ENCODE measurements at regions not wholly inside any gene's neighbourhood (a gene's known extent, or its start where the extent isn't known, plus 50 kb on each side); places are given as distances from the start of the nearest gene placed in this dataset.

DNA sequence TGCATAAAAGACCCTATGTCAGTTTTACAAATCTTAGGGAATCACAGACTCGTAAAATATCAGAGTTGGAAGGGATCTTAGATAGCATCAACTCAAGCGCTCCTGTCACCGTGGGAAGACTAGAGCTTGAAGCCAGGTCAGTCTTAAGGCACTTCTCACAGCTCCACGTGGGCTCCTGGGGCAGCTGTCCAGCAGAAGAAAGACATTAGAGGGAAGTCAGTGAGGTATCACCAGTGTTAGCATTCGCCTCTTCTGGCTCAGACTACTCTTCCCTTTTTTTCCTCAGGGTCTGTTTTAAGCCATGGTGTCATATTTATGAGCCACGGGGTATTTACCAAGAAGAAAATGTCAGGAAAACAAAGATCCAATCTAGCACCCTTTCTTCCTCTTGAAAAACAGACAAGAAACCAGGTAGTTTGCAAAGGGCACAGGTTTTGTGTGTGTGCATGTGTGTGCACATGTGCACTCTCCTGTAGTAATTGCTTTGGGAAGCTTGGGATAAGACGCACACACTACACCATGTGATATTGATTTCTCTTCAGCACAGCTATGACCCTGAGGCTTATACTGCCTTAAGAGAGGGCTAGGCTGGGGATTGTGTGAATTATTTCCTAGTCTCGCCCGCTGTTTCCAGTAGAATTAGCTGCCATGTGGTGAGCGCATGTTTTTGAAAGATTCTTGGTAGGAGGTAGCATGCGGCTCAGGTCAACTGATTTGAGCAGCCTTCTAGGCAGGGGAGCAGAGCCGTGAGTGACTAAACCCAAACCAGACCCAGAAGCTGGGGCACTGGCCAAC lies 61.0 kb upstream of the ELAC2 start:
- ATAC-seq, result no peak

DNA sequence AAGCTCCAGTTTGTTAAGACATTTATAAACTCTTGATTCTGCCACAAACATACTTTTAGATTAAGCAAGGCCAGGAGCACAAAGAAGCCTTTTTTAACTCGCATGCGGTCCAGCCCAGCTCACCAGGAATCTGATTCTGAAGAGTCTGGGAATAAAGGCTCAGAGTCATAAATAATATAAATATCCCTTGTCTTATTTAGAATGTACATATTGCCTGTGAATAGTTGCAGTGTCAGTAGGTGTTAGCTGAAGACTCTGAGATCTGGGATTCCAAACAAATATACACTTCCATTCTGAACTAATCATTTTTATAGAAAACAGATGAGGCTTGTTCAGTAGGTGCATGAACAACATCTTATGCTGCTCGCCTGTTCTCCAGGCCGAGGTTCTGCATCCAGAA lies 59.1 kb upstream of the ELAC2 start:
- no peak for ATAC-seq

GRCh38 chr17:13074026-13074425 lies 56.2 kb upstream of the ELAC2 start:
- ATAC-seq, result peak; percentile 23

GRCh38 chr17:13073018-13073417 lies 55.2 kb upstream of the ELAC2 start:
- ATAC-seq, result no peak

- ATAC-seq, result no peak
These were observed 52.9 kb upstream of the ELAC2 start for GRCh38 chr17:13070732-13071131.

DNA sequence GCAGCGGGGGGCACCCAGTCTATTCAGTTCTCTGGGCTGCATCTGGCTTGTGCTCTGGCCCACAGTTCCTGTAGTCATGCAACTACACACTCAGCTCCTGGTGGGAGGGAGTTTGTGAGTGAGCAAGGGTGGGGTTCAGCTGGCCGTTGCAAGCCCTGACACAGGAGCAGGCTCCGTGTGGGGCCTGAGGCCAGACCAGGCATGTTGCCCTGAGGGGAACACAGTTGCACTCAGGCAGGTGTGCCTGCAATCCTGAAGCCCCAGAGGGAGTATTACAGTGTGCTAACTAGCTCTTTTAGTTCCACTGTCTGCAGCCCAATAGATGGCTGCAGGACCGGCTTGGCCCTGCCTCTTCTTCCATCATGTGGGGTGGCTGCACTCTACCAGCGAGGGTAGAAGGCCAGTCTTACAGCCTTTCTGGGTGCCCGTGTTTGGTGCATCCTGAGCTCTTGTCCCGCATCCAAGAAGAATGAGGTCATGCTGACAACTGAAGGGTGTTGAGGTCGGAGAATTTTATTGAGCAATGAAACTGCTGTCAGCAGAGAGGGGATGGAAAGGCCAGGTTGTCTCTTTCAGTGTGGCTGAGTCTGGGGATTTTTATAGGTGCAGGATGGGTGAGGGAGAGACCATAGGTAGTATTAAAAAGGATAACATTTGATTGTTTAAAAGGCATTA lies 49.9 kb upstream of the ELAC2 start:
- ATAC-seq, result no peak

Data from esophagus mucosa (tissue), 1 donor.